ENCODE measurements at regions not wholly inside any gene's neighbourhood (a gene's known extent, or its start where the extent isn't known, plus 50 kb on each side); places are given as distances from the start of the nearest gene placed in this dataset.

DNA sequence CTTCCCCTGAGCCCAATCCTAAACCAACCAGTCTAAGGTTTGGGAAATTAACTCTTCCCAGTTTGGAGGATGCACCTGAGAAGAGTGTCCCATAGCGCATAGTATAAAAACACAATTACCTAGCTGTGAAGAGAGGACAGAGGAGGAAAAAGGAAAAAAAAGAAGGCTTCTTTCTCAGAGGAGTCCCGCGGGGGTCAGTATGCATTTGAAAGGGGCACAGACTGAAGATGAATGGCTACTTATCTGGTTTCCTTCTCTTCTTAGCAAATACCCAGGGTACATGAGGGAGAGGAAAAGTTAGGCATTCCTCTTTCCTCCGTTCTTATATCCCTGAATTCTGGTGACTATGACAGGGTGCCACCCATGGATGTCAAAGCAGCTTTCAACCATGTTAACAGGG is 96.9 kb downstream of the TMEM47 start:
- H3K27ac ChIP-seq, result no peak overlapping the region
- no peak for TF ChIP-seq POLR2A (IDR thresholded peaks at IDR 0.05)
- no peak for TF ChIP-seq POLR2AphosphoS5 (IDR thresholded peaks at IDR 0.05)
- no peak for TF ChIP-seq EP300 (IDR thresholded peaks at IDR 0.05)
- TF ChIP-seq, protein P1, sequence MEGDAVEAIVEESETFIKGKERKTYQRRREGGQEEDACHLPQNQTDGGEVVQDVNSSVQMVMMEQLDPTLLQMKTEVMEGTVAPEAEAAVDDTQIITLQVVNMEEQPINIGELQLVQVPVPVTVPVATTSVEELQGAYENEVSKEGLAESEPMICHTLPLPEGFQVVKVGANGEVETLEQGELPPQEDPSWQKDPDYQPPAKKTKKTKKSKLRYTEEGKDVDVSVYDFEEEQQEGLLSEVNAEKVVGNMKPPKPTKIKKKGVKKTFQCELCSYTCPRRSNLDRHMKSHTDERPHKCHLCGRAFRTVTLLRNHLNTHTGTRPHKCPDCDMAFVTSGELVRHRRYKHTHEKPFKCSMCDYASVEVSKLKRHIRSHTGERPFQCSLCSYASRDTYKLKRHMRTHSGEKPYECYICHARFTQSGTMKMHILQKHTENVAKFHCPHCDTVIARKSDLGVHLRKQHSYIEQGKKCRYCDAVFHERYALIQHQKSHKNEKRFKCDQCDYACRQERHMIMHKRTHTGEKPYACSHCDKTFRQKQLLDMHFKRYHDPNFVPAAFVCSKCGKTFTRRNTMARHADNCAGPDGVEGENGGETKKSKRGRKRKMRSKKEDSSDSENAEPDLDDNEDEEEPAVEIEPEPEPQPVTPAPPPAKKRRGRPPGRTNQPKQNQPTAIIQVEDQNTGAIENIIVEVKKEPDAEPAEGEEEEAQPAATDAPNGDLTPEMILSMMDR (IDR thresholded peaks at IDR 0.05), result no peak
- H3K36me3 ChIP-seq, result no peaks in the 10 kb centered on the region
- no peaks in the 10 kb centered on the region for H3K27me3 ChIP-seq
- no peaks in the 10 kb centered on the region for H3K4me1 ChIP-seq
- no peak for ATAC-seq
- H3K9me3 ChIP-seq, result no peaks in the 10 kb centered on the region
- 57% methylated on average over 4 of the region's 4 CpGs; no CpG with 5 or more reads in 1 of the 2 donors for WGBS, 2 donors (ENCODE audit: low coverage in 1 of 2)
- H3K4me3 ChIP-seq, result no peak overlapping the region

DNA sequence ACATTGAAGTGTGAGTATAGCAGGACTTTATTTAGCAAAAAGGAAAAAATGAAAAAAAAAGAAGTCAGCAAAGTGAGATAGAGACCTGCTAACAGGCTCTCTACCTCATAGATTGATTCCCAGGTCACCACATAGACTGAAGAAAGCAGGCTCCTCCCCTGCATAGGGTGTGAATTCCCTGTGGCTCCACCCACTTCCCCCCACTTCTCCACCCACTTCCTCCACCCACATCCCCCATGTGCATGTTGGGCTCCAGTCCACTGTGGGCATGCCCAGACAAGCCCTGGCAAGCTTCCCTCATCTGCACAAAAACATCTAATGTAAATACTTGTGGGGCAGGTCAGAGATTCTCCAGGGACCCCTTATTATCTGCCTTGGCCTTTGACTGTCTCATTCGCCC is 97.8 kb downstream of the TMEM47 start:
- H3K4me1 ChIP-seq, result no peaks in the 10 kb centered on the region
- H3K9me3 ChIP-seq, result no peaks in the 10 kb centered on the region
- no peak overlapping the region for H3K4me3 ChIP-seq
- H3K27me3 ChIP-seq, result no peaks in the 10 kb centered on the region
- TF ChIP-seq EP300 (IDR thresholded peaks at IDR 0.05), result no peak
- WGBS, 2 donors (ENCODE audit: low coverage in 1 of 2), result 33% methylated on average over 1 of the region's 1 CpG; no CpG with 5 or more reads in 1 of the 2 donors
- no peak overlapping the region for H3K27ac ChIP-seq
- no peak for ATAC-seq
- no peaks in the 10 kb centered on the region for H3K36me3 ChIP-seq

- 64 to 80% methylated on average over 1 of the region's 1 CpG for WGBS, 2 donors (ENCODE audit: low coverage in 1 of 2)
- Histone ChIP-seq H3K4me3 (no peak overlapping the region), H3K4me1 (no peaks in the 10 kb centered on the region), H3K27me3 (no peaks in the 10 kb centered on the region), H3K9me3 (no peaks in the 10 kb centered on the region), H3K36me3 (no peaks in the 10 kb centered on the region), H3K27ac (no peak overlapping the region)
- ATAC-seq, result no peak
- TF ChIP-seq, protein P1 (IDR thresholded peaks at IDR 0.05), result no peak
- no peak for TF ChIP-seq POLR2AphosphoS5 (IDR thresholded peaks at IDR 0.05)
- TF ChIP-seq EP300 (IDR thresholded peaks at IDR 0.05), result no peak
- TF ChIP-seq POLR2A (IDR thresholded peaks at IDR 0.05), result no peak
Measured at GRCh38 chrX:34557733-34558132, 99.4 kb downstream of the TMEM47 start.

- WGBS, 2 donors (ENCODE audit: low coverage in 1 of 2), result 69 to 88% methylated on average over 5 to 6 of the region's 6 CpGs
- H3K36me3 ChIP-seq, result no peaks in the 10 kb centered on the region
- no peaks in the 10 kb centered on the region for H3K27me3 ChIP-seq
- no peak overlapping the region for H3K4me3 ChIP-seq
- H3K9me3 ChIP-seq, result no peaks in the 10 kb centered on the region
- H3K4me1 ChIP-seq, result no peaks in the 10 kb centered on the region
- ATAC-seq, result no peak
- TF ChIP-seq POLR2A (IDR thresholded peaks at IDR 0.05), result no peak
- no peak overlapping the region for H3K27ac ChIP-seq
Measured at GRCh38 chrX:34555481-34555880, 101.6 kb downstream of the TMEM47 start.

DNA sequence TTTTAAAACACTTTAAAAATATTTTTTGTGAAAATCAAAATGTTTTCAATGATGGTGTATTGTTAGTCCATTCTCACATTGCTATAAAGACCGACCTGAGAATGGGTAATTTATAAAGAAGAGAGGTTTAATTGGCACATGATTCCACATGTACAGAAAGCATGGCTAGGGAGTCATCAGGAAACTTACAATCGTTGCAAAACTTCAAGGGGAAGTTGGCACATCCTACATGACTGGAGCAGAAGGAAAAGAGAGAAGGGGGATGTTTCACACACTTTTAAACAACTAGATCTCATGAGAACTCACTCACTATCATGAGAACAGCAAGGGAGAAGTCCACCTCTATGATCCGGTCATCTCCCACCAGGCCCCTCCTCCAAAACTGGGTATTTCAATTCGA is 110.7 kb downstream of the TMEM47 start:
- no peaks in the 10 kb centered on the region for H3K27me3 ChIP-seq
- WGBS, 2 donors (ENCODE audit: low coverage in 1 of 2), result 39 to 71% methylated on average over 3 to 4 of the region's 4 CpGs
- ATAC-seq, result no peak

GRCh38 chrX:34528081-34528480 is 129.0 kb downstream of the TMEM47 start:
- H3K27me3 ChIP-seq, result no peaks in the 10 kb centered on the region
- no peaks in the 10 kb centered on the region for H3K4me1 ChIP-seq
- no peak for ATAC-seq
- no peaks in the 10 kb centered on the region for H3K36me3 ChIP-seq
- H3K9me3 ChIP-seq, result no peaks in the 10 kb centered on the region
- H3K27ac ChIP-seq, result no peak overlapping the region
- H3K4me3 ChIP-seq, result no peak overlapping the region
- TF ChIP-seq, protein P1 (IDR thresholded peaks at IDR 0.05), result no peak
- TF ChIP-seq POLR2AphosphoS5 (IDR thresholded peaks at IDR 0.05), result no peak
- TF ChIP-seq EP300 (IDR thresholded peaks at IDR 0.05), result no peak
- no peak for TF ChIP-seq POLR2A (IDR thresholded peaks at IDR 0.05)

More for the DNA sequence above, 110.7 kb downstream of the TMEM47 start:
- no peak overlapping the region for H3K4me3 ChIP-seq
- no peaks in the 10 kb centered on the region for H3K4me1 ChIP-seq
- no peaks in the 10 kb centered on the region for H3K36me3 ChIP-seq
- H3K27ac ChIP-seq, result no peak overlapping the region
- TF ChIP-seq EP300 (IDR thresholded peaks at IDR 0.05), result no peak
- no peak for TF ChIP-seq POLR2A (IDR thresholded peaks at IDR 0.05)
- TF ChIP-seq, protein P1 (IDR thresholded peaks at IDR 0.05), result no peak
- TF ChIP-seq POLR2AphosphoS5 (IDR thresholded peaks at IDR 0.05), result no peak
- H3K9me3 ChIP-seq, result no peaks in the 10 kb centered on the region
